NCI-H1694 treated with DMSO at 0.1 percent for 48 hours (cell line): ENCODE measurements at regions not wholly inside any gene's neighbourhood (a gene's known extent, or its start where the extent isn't known, plus 50 kb on each side); places are given as distances from the start of the nearest gene placed in this dataset.

Source experiments
- DNase-seq: peaks from one replicate; lab custom pipeline; 2025; lab: John Stamatoyannopoulos, UW

GRCh38 chr18:5596585-5596984 is 52.8 kb upstream of the EPB41L3 start:
- no peak for DNase-seq
